ENCODE measurements at regions not wholly inside any gene's neighbourhood (a gene's known extent, or its start where the extent isn't known, plus 50 kb on each side); places are given as distances from the start of the nearest gene placed in this dataset.
"Not testable (repeated sequence)": the region's sequence is repeated elsewhere in the genome, so short reads cannot be mapped to it uniquely, and the experiment has no call there.

DNA sequence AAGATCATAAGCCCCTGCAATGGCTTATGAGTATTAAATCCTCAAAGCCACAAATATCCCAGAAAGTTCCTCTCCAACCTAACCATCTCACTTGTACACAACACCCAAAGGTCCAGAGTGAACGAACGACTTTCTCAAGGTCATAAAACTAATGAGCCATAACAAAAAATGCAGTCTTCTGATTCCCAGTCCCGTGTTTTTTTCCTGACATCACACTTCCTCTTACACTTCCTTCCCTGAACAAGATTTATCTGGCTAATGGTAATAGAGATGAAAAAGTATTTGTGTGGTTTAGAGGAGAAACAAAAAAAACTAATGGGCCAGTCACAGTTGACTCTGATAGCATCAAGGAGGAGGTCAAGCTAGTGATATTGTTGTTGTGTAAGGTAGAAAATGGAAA, 99.5 kb upstream of the KLHL13 start:
- DNase-seq = no peak

GRCh38 chrX:118216509-118216908, 99.9 kb upstream of the KLHL13 start:
- peak in 2 of 3 experiments; percentile 65 to 89 for DNase-seq

- no peak for DNase-seq
These were observed 101.5 kb upstream of the KLHL13 start for GRCh38 chrX:118218079-118218478.

GRCh38 chrX:118218940-118219339, 102.3 kb upstream of the KLHL13 start:
- no peak for DNase-seq

DNA sequence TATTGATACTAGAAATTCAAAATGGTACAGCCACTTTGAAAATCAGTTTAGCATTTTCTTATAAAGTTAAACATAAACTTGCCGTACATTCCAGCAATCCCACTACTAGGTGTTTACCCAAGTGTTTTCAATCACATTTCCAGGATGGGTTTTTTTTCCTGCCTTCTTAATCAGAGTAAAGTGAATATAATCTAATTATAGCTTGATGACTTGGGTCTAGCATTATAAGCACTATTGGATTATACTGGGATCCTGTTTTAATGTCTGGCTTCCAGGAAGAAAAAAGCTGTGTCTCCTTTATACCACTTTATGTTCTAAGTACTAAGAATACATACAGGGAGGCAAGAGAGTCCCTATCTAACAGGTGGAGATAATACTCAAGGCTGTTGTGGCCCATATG, 103.3 kb upstream of the KLHL13 start:
- no peak for DNase-seq

- DNase-seq = no peak
These were observed 103.9 kb upstream of the KLHL13 start for GRCh38 chrX:118220509-118220908.

GRCh38 chrX:118221270-118221669, 104.7 kb upstream of the KLHL13 start:
- peak in 1 of 3 experiments; percentile 44 for DNase-seq

- no peak for DNase-seq
These were observed 105.1 kb upstream of the KLHL13 start for GRCh38 chrX:118221733-118222132.

- DNase-seq = no peak
These were observed 105.8 kb upstream of the KLHL13 start for GRCh38 chrX:118222421-118222820.

DNA sequence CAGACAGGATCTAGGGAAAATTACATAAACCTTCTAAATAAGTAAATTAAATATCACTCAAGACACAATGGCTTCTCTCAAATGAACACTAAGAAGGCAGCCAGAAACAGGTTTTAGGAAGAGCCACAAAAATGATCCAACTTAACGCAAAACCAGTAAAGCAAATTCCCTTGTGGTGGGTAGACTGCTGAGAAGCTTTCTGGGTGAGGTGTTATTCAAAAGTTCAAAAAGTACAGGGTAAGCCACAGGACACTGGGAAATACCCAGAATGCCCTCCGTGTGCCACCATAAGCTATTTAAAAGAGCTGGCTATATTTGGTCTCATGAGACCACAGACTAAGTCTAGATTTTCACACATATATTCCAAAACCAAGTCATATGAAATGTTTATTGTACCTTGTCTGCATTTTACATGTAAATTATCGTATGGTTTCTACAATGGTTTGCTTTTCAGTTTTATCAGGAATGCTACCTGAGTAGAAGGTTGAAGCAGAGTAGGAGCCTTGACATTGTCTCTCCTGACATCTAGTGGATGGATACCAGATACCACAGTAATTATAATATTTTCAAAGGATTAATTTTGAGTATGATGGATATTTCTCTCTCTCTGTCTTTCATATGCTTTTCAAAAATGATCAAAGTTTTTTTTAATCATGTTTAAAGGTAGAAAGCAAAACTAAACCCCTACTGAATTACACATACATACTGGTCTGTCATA, 109.3 kb upstream of the KLHL13 start:
- DNase-seq = peak in 2 of 3 experiments; percentile 8 to 71

GRCh38 chrX:118228041-118228440, 111.4 kb upstream of the KLHL13 start:
- no peak for DNase-seq

DNA sequence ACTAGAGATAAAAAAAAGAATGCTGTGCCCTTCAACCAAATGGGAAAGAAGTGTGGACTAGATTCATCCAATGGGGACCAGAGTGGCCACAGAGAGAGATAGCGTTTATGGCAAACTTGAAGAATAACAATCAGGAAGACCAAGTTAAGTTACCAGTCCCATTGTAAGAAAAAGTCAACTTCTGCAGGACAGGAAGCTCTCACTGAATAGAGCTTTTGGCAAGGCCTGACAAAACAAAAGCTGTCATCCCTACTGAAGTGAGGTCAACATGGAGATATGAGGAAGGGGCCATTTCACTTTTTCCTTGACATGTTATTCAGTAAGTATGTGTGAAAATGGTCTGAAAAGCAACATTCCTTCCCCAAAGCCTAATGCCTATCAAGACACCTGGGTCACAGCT, 111.8 kb upstream of the KLHL13 start:
- DNase-seq = no peak

- no peak for DNase-seq
These were observed 114.4 kb upstream of the WDR44 start for GRCh38 chrX:118231464-118231863.

DNA sequence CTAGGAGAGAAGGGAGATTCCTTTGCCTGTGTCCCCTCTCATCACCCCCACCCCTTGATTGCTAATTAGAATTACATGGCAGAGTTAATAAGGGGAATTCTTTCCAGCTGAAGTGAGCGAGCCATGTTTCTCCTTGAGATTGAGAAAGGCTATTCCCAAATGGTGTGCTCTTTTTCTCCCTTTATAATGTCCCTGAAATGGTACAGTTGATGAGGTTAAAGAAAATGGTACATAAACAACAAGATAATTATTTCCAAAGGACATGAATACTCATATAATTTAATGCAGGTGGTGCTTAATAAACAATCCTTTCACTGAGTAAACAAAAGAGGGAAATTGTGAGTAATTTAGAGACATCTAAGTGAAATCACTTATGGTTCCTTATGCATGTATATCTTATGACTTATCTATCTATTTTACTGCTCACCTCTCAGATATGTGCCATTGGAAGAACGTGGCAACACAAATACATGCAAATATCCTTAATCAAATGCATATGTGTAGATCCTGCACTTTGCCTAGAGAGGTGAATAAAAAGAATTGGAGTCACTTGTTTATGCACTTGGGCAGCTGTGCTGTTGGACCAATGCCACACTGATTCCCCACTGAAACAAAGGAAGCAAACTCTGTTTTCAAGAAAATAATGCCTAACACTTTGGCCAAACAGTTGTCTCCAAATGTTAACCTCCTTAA, 106.6 kb upstream of the WDR44 start:
- DNase-seq = peak in 1 of 3 experiments; percentile 47

GRCh38 chrX:118239913-118240698, 105.8 kb upstream of the WDR44 start:
- DNase-seq = no peak

- DNase-seq = not testable (repeated sequence)
These were observed 98.9 kb upstream of the WDR44 start for GRCh38 chrX:118246961-118247360.

DNA sequence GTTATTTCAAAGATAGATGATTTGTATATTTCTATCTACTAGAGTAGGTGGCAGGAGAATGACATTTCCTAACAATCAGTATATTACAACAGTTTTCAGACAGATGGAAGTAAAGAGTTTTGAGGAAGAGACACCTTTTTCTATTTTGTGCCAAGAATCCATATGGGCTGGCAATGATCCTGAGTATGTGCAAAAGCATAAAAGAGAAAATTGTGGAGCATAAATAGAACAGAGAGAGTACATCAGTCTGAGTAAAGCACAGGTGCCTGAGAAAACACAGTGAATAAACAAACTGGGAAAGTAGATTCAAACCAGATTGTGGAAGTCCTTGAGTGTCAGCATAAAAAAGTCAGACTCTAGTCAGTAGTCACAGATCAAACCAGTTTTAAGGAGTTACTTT, 96.8 kb upstream of the WDR44 start:
- no peak for DNase-seq

DNA sequence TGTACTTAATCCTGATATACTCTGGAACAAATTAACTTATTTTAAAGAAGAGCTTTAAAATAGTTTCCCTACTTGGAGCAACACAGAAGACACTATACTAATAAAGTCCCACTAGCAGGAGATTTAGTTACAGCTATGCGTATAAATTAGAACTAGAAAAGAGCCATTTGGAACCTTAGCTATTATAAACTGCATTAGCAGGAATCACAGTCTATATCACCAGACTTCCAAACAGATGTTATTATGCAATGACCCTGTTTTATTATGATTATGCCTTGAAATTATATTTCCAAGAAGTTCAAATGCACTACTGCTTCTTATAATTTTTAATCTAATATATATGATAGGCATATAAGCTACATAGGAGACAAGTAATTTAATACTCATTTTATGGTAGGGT, 95.5 kb upstream of the WDR44 start:
- DNase-seq = no peak

DNA sequence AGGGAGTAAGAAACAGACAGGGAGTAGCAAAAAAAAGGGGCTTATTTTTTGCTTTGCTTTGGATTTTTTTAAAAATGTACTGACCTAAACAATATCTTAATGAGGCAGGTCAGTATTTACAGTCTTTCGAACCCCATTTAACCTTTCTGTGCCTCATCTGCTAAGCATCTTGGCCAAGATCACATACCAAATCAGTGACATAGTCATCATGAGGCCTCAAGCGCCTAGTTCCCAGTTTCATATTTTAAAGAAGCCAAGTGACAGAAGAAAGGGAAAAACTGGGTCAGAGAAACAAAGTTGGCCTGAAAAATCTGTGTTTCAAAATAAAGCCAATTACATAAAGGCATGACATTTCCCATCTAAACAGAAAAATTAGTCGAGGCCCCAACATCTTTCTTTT, 94.6 kb upstream of the WDR44 start:
- DNase-seq = no peak

DNA sequence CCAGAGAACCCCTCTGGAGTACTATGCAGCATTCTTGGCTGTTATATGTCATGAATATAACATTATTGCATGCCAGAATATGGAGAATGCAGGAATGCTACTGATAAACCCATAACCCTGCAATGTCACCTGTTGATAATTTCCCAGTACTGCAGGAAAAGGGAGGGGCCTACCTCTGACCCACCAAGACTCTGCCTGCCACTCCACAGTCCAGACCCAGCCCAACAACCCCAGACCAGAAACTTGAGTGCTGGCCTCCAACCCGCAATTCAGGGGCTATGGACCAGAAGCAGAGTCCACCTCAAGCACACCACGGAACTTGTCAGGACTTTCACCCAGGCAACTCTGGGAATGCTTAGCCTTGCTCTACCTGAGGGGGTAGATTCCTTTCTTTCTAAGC, 92.9 kb upstream of the WDR44 start:
- no peak for DNase-seq

- DNase-seq = peak; percentile 43 to 80 (median 46)
These were observed 91.3 kb upstream of the WDR44 start for GRCh38 chrX:118254611-118255010.

GRCh38 chrX:118255921-118256320, 90.0 kb upstream of the WDR44 start:
- DNase-seq = no peak

GRCh38 chrX:118257781-118258180, 88.1 kb upstream of the WDR44 start:
- no peak for DNase-seq

- no peak for DNase-seq
These were observed 86.7 kb upstream of the WDR44 start for GRCh38 chrX:118259213-118259612.

All from NCI-H1417 (cell line).